Spinal cord (tissue), 9 donors: ENCODE measurements at regions not wholly inside any gene's neighbourhood (a gene's known extent, or its start where the extent isn't known, plus 50 kb on each side); places are given as distances from the start of the nearest gene placed in this dataset.
"Not testable (repeated sequence)": the region's sequence is repeated elsewhere in the genome, so short reads cannot be mapped to it uniquely, and the experiment has no call there.

Source experiments
- DNase-seq, 6 donors: peaks; one replicate each; pipeline versions ENCODE4 v3.0.0 to v3.0.0-alpha.2; 2013 to 2015; ENCODE audit warnings: low spot score in 6 of 6, low read depth in 4 of 6
- H3K27ac ChIP-seq: one replicate; pipeline ENCODE4 v1.5.1; 2013; ENCODE audit warnings: low read depth, low read length, control low read depth
- H3K27me3 ChIP-seq: one replicate; pipeline ENCODE4 v1.6.1; 2013; ENCODE audit warnings: low read length; ENCODE audit not compliant: control insufficient read depth, insufficient read depth
- H3K36me3 ChIP-seq: one replicate; pipeline ENCODE4 v1.6.1; 2013; ENCODE audit warnings: low read length; ENCODE audit not compliant: control insufficient read depth, insufficient read depth
- H3K4me1 ChIP-seq: one replicate; pipeline ENCODE4 v1.6.1; 2013; ENCODE audit warnings: low read length; ENCODE audit not compliant: control insufficient read depth, insufficient read depth
- H3K4me3 ChIP-seq: one replicate; pipeline ENCODE4 v1.5.1; 2013; ENCODE audit warnings: low read depth, low read length, control low read depth
- H3K9me3 ChIP-seq: one replicate; pipeline ENCODE4 v1.6.1; 2013; ENCODE audit warnings: low read length; ENCODE audit not compliant: control insufficient read depth, insufficient read depth
- WGBS: methylation state at CpG from one replicate; pipeline ENCODE4 v1.1.5; 2013; ENCODE audit warnings: missing lambda C conversion rate; ENCODE audit not compliant: insufficient coverage; 5-methylcytosine and 5-hydroxymethylcytosine counted together
- donor health status: healthy.

GRCh38 chr7:114190387-114190786 lies 224.2 kb upstream of the FOXP2 start:
- 100% methylated on average over 1 of the region's 2 CpGs for WGBS
- H3K4me3 ChIP-seq = no peak overlapping the region
- H3K9me3 ChIP-seq = no peaks in the 10 kb centered on the region
- no peak for DNase-seq
- H3K27ac ChIP-seq = no peak overlapping the region
- H3K27me3 ChIP-seq = no peaks in the 10 kb centered on the region
- no peaks in the 10 kb centered on the region for H3K36me3 ChIP-seq
- no peaks in the 10 kb centered on the region for H3K4me1 ChIP-seq

- DNase-seq = no peak
- H3K27me3 ChIP-seq = no peaks in the 10 kb centered on the region
- no CpG with 5 or more reads among the region's 3 CpGs for WGBS
- no peak overlapping the region for H3K4me3 ChIP-seq
- H3K36me3 ChIP-seq = no peaks in the 10 kb centered on the region
- no peaks in the 10 kb centered on the region for H3K9me3 ChIP-seq
- no peak overlapping the region for H3K27ac ChIP-seq
- H3K4me1 ChIP-seq = no peaks in the 10 kb centered on the region
These were observed 231.1 kb upstream of the FOXP2 start for GRCh38 chr7:114183311-114184088.

GRCh38 chr7:114182837-114183236 lies 231.8 kb upstream of the FOXP2 start:
- Histone ChIP-seq H3K9me3 (no peaks in the 10 kb centered on the region), H3K27ac (no peak overlapping the region), H3K36me3 (no peaks in the 10 kb centered on the region), H3K4me3 (no peak overlapping the region), H3K27me3 (no peaks in the 10 kb centered on the region), H3K4me1 (no peaks in the 10 kb centered on the region)
- WGBS = no CpG with 5 or more reads among the region's 1 CpG
- DNase-seq = peak in 1 of 6 donors; percentile 24

GRCh38 chr7:114181280-114181679 lies 233.3 kb upstream of the FOXP2 start:
- H3K27me3 ChIP-seq = no peaks in the 10 kb centered on the region
- no peak overlapping the region for H3K4me3 ChIP-seq
- H3K27ac ChIP-seq = no peak overlapping the region
- no CpG with 5 or more reads among the region's 1 CpG for WGBS
- H3K4me1 ChIP-seq = no peaks in the 10 kb centered on the region
- no peaks in the 10 kb centered on the region for H3K9me3 ChIP-seq
- no peak for DNase-seq
- H3K36me3 ChIP-seq = no peaks in the 10 kb centered on the region

GRCh38 chr7:114180556-114181266 lies 233.9 kb upstream of the FOXP2 start:
- Histone ChIP-seq H3K4me3 (no peak overlapping the region), H3K27ac (no peak overlapping the region), H3K27me3 (no peaks in the 10 kb centered on the region), H3K4me1 (no peaks in the 10 kb centered on the region), H3K9me3 (no peaks in the 10 kb centered on the region), H3K36me3 (no peaks in the 10 kb centered on the region)
- DNase-seq = no peak

GRCh38 chr7:114175125-114175524 lies 239.5 kb upstream of the FOXP2 start:
- no peaks in the 10 kb centered on the region for H3K27me3 ChIP-seq
- H3K27ac ChIP-seq = no peak overlapping the region
- H3K9me3 ChIP-seq = no peaks in the 10 kb centered on the region
- DNase-seq = no peak
- H3K4me1 ChIP-seq = no peaks in the 10 kb centered on the region
- no peak overlapping the region for H3K4me3 ChIP-seq
- no peaks in the 10 kb centered on the region for H3K36me3 ChIP-seq
- no CpG with 5 or more reads among the region's 4 CpGs for WGBS

- H3K4me1 ChIP-seq = no peaks in the 10 kb centered on the region
- H3K9me3 ChIP-seq = peaks cover 2% of the 10 kb centered on the region
- H3K36me3 ChIP-seq = no peaks in the 10 kb centered on the region
- H3K27me3 ChIP-seq = no peaks in the 10 kb centered on the region
- H3K27ac ChIP-seq = no peak overlapping the region
- no CpG with 5 or more reads among the region's 3 CpGs for WGBS
- no peak overlapping the region for H3K4me3 ChIP-seq
- DNase-seq = peak in 1 of 6 donors; percentile 82
These were observed 241.3 kb upstream of the FOXP2 start for GRCh38 chr7:114173170-114173890.

GRCh38 chr7:114169389-114169788 lies 245.2 kb upstream of the FOXP2 start:
- not testable (repeated sequence) for H3K4me1 ChIP-seq, H3K9me3 ChIP-seq, H3K27ac ChIP-seq, H3K27me3 ChIP-seq, H3K36me3 ChIP-seq, H3K4me3 ChIP-seq, DNase-seq
- WGBS = no CpG with 5 or more reads among the region's 2 CpGs

- Histone ChIP-seq H3K27me3 (no peaks in the 10 kb centered on the region), H3K9me3 (no peaks in the 10 kb centered on the region), H3K36me3 (no peaks in the 10 kb centered on the region), H3K4me1 (no peaks in the 10 kb centered on the region), H3K27ac (no peak overlapping the region), H3K4me3 (no peak overlapping the region)
- no peak for DNase-seq
- no CpG with 5 or more reads among the region's 2 CpGs for WGBS
These were observed 242.1 kb upstream of the PPP1R3A start for GRCh38 chr7:114160925-114161324.
